ENCODE measurements at regions not wholly inside any gene's neighbourhood (a gene's known extent, or its start where the extent isn't known, plus 50 kb on each side); places are given as distances from the start of the nearest gene placed in this dataset.

GRCh38 chr5:92421942-92422341, 1038.8 kb upstream of the ARRDC3 start:
- TF ChIP-seq CTCF (conservative IDR thresholded peaks at IDR 0.05; ENCODE audit: low read length): no peak
- TF ChIP-seq EZH2phosphoT487 (IDR thresholded peaks at IDR 0.05; ENCODE audit: borderline replicate concordance, low read depth, low read length): no peak

Measured in OCI-LY7 (cell line).